A549 (cell line): ENCODE measurements at regions not wholly inside any gene's neighbourhood (a gene's known extent, or its start where the extent isn't known, plus 50 kb on each side); places are given as distances from the start of the nearest gene placed in this dataset.

Experiments used
- ATAC-seq, 2 experiments: fragments of 200-7000 bp in 1 of 2; fragments of >200 bp in 1 of 2; cut with Nextera tagmentation in 1 of 2; cut with Tn5 transposase in 1 of 2; 3 replicates each; pipeline versions ENCODE4 v1.8.0 to v1.9.1; 2018 to 2020; ENCODE audit warnings: mild to moderate bottlenecking in 1 of 2, moderate library complexity in 1 of 2
- CTCF ChIA-PET: fragments of 300-600 bp; sonication (Branson Sonifier 250); formaldehyde crosslinking; extraction: SDS; loops from one replicate; lab custom pipeline; 2021; ENCODE audit warnings: antibody characterized with exemption, inconsistent platforms; lab: Yijun Ruan, JAX
- POLR2A ChIA-PET: fragments of 350-600 bp; formaldehyde crosslinking; extraction: SDS; loops from one replicate; lab custom pipeline; 2021; ENCODE audit warnings: antibody characterized with exemption, inconsistent platforms; lab: Yijun Ruan, JAX
- DNase-seq, 2 experiments: peaks; one replicate each; pipeline versions ENCODE4 v3.0.0 to v3.0.0-alpha.2; 2011 to 2016; ENCODE audit warnings: low read depth in 1 of 2, low spot score in 1 of 2
- FAIRE-seq: peaks from 2 replicates; lab custom pipeline; 2011; peaks lifted over from hg19 to GRCh38; lab: Jason Lieb, UNC
- H3K27ac ChIP-seq, 2 experiments: fragments of >200 bp; sonication (Bioruptor Twin); formaldehyde crosslinking; 3 replicates each; pipeline ENCODE4 v1.5.1; 2016 to 2017
- H3K4me1 ChIP-seq: fragments of >200 bp; sonication (Bioruptor Twin); formaldehyde crosslinking; 3 replicates; pipeline ENCODE4 v1.6.1; 2016
- H3K4me2 ChIP-seq: fragments of >200 bp; sonication (Bioruptor Twin); formaldehyde crosslinking; 3 replicates; pipeline ENCODE4 v1.6.1; 2016
- H3K4me3 ChIP-seq: fragments of >200 bp; sonication (Bioruptor Twin); formaldehyde crosslinking; 3 replicates; pipeline ENCODE4 v1.5.1; 2016
- H3K9me3 ChIP-seq: fragments of >200 bp; sonication (Bioruptor Twin); formaldehyde crosslinking; 3 replicates; pipeline ENCODE4 v1.6.1; 2016
- BCL3 ChIP-seq: fragments of >200 bp; sonication (Bioruptor Twin); formaldehyde crosslinking; IDR thresholded peaks from 3 replicates; pipeline ENCODE4 v1.6.1; 2016
- CHD2 ChIP-seq: fragments of 150-350 bp; IDR thresholded peaks from 2 replicates; pipeline ENCODE4 v1.6.1; 2014; ENCODE audit warnings: low read length; ENCODE audit not compliant: partially characterized antibody
- EP300 ChIP-seq, 2 experiments: fragments of >200 bp; sonication (Bioruptor Twin); formaldehyde crosslinking; IDR thresholded peaks; 2 replicates in 1 of 2; 3 replicates in 1 of 2; pipeline ENCODE4 v1.6.1; 2016 to 2017
- ESRRA ChIP-seq: fragments of 150-350 bp; IDR thresholded peaks from 2 replicates; pipeline ENCODE4 v1.6.1; 2014; ENCODE audit warnings: mild to moderate bottlenecking, low read length, borderline replicate concordance
- GATA3 ChIP-seq: IDR thresholded peaks from 2 replicates; pipeline ENCODE4 v1.6.1; 2012; ENCODE audit warnings: borderline replicate concordance
- HEYL ChIP-seq: fragments of 250-450 bp; sonication (Bioruptor Pico); IDR thresholded peaks from 2 replicates; pipeline ENCODE4 v1.8.0; 2021; ENCODE audit warnings: mild to moderate bottlenecking, moderate library complexity
- HMGXB4 ChIP-seq: fragments of 250-450 bp; sonication (Bioruptor Pico); IDR thresholded peaks from 2 replicates; pipeline ENCODE4 v1.5.0; 2021; ENCODE audit warnings: mild to moderate bottlenecking, moderate library complexity, borderline replicate concordance
- JUNB ChIP-seq: fragments of >200 bp; sonication (Bioruptor Twin); formaldehyde crosslinking; IDR thresholded peaks from 2 replicates; pipeline ENCODE4 v1.6.1; 2016
- KDM1A ChIP-seq: fragments of 200-600 bp; sonication (generic); IDR thresholded peaks from 2 replicates; pipeline ENCODE4 v1.6.1; 2016; ENCODE audit warnings: low read depth, mild to moderate bottlenecking
- KDM5A ChIP-seq: fragments of 200-600 bp; sonication (generic); IDR thresholded peaks from 2 replicates; pipeline ENCODE4 v1.6.1; 2016; ENCODE audit warnings: antibody characterized with exemption, mild to moderate bottlenecking
- MAFK ChIP-seq: fragments of 450-650 bp; IDR thresholded peaks from 2 replicates; pipeline ENCODE4 v1.6.1; 2014; ENCODE audit not compliant: partially characterized antibody
- NFE2L2 ChIP-seq: fragments of 150-350 bp; conservative IDR thresholded peaks from 2 replicates; pipeline ENCODE4 v1.6.1; 2014; ENCODE audit warnings: low read length
- NPAS2 ChIP-seq: fragments of 250-450 bp; sonication (Bioruptor Pico); IDR thresholded peaks from 2 replicates; pipeline ENCODE4 v1.8.0; 2022; ENCODE audit warnings: mild to moderate bottlenecking, moderate library complexity, borderline replicate concordance
- PBX3 ChIP-seq: IDR thresholded peaks from 2 replicates; pipeline ENCODE4 v1.6.1; 2012
- TFCP2L1 ChIP-seq: fragments of 250-450 bp; sonication (Bioruptor Pico); IDR thresholded peaks from 2 replicates; pipeline ENCODE4 v1.5.0; 2021; ENCODE audit warnings: mild to moderate bottlenecking
- USF2 ChIP-seq: fragments of 450-650 bp; IDR thresholded peaks from 2 replicates; pipeline ENCODE4 v1.6.1; 2014; ENCODE audit warnings: antibody characterized with exemption
- WGBS: methylation state at CpG from one replicate; pipeline ENCODE4 v1.1.6; 2017; ENCODE audit errors: missing lambda C conversion rate; 5-methylcytosine and 5-hydroxymethylcytosine counted together

GRCh38 chr11:83403691-83404389 is 117.7 kb upstream of the CCDC90B start:
- Histone ChIP-seq H3K4me3 (no peak overlapping the region), H3K4me2 (no peak overlapping the region), H3K9me3 (no peaks in the 10 kb centered on the region), H3K27ac (no peak overlapping the region), H3K4me1 (no peaks in the 10 kb centered on the region)
- FAIRE-seq (no peak), DNase-seq (no peak), ATAC-seq (no peak)
- WGBS = 5% methylated on average over 7 of the region's 7 CpGs
- TF ChIP-seq NFE2L2 = no peak
- no peak for TF ChIP-seq KDM1A
- TF ChIP-seq GATA3 = no peak
- TF ChIP-seq HEYL (CRISPR knock-in tag) = no peak
- no peak for TF ChIP-seq HMGXB4
- TF ChIP-seq KDM5A = no peak
- TF ChIP-seq CHD2 = no peak
- no peak for TF ChIP-seq JUNB
- no peak for TF ChIP-seq EP300 (IDR thresholded peaks at IDR 0.05)
- no peak for TF ChIP-seq PBX3
- TF ChIP-seq BCL3 = no peak
- TF ChIP-seq USF2 = no peak
- POLR2A ChIA-PET = no interaction called here
- CTCF ChIA-PET = interaction anchor here (0.7 to 1.7 kb wide), 2 partner anchors 43 to 356 kb away, joined by 3 to 4 read pairs; no protein-coding TSS in a partner anchor

GRCh38 chr11:83401506-83402225 is 115.5 kb upstream of the CCDC90B start:
- no peak overlapping the region for H3K4me3 ChIP-seq
- POLR2A ChIA-PET = no interaction called here
- WGBS = 5% methylated on average over 1 of the region's 1 CpG
- H3K27ac ChIP-seq = no peak overlapping the region
- no peaks in the 10 kb centered on the region for H3K9me3 ChIP-seq
- TF ChIP-seq ESRRA (no peak), NPAS2 (no peak), MAFK (no peak)
- no peak for ATAC-seq
- no peak for FAIRE-seq
- CTCF ChIA-PET = interaction anchor here (0.6 to 1.7 kb wide), 2 partner anchors 41 to 571 kb away, joined by 3 to 4 read pairs; no protein-coding TSS in a partner anchor
- no peak for DNase-seq
- H3K4me2 ChIP-seq = no peak overlapping the region
- H3K4me1 ChIP-seq = no peaks in the 10 kb centered on the region

- no peak for FAIRE-seq
- no peaks in the 10 kb centered on the region for H3K4me1 ChIP-seq
- WGBS = 55% methylated on average over 1 of the region's 1 CpG
- CTCF ChIA-PET = no interaction called here
- H3K4me3 ChIP-seq = no peak overlapping the region
- H3K4me2 ChIP-seq = no peak overlapping the region
- no peak for TF ChIP-seq HMGXB4
- no peak for TF ChIP-seq TFCP2L1 (CRISPR knock-in tag)
- no peak for ATAC-seq
- no peak for DNase-seq
- no peaks in the 10 kb centered on the region for H3K9me3 ChIP-seq
- no peak overlapping the region for H3K27ac ChIP-seq
- POLR2A ChIA-PET = no interaction called here
Measured at GRCh38 chr11:83394331-83394730, 108.2 kb upstream of the CCDC90B start.
